Right ventricle myocardium superior (tissue), 1 donor: ENCODE measurements at regions not wholly inside any gene's neighbourhood (a gene's known extent, or its start where the extent isn't known, plus 50 kb on each side); places are given as distances from the start of the nearest gene placed in this dataset.
"Not testable (repeated sequence)": the region's sequence is repeated elsewhere in the genome, so short reads cannot be mapped to it uniquely, and the experiment has no call there.

Source experiments
- ATAC-seq: fragments of 200-7000 bp; cut with Tn5 transposase; one replicate; pipeline ENCODE4 v1.9.1; 2020; ENCODE audit warnings: mild to moderate bottlenecking; ENCODE audit not compliant: poor library complexity
- DNase-seq: peaks from one replicate; pipeline ENCODE4 v3.0.0-alpha.2; 2020
- intact Hi-C: fragments of 100-400 bp; cut with DNase I; formaldehyde crosslinking; loops from one replicate; pipeline ENCODE4 v1.11.2; 2022
- donor health status: DM: no; HTN: yes; CAD: no; lungs with severe emphysema.

GRCh38 chr4:130772966-130773365 is 1677.0 kb downstream of the C4orf33 start:
- DNase-seq, ATAC-seq, intact Hi-C loops: not testable (repeated sequence)

- intact Hi-C loops, result no loop called here
- DNase-seq (no peak), ATAC-seq (no peak)
Measured at GRCh38 chr4:130808492-130808891, 1712.5 kb downstream of the C4orf33 start.

- DNase-seq (no peak), ATAC-seq (peak; percentile 60)
- intact Hi-C loops, result no loop called here
Measured at GRCh38 chr4:130812117-130812765, 1716.3 kb downstream of the C4orf33 start.

GRCh38 chr4:130814896-130815295 is 1718.9 kb downstream of the C4orf33 start:
- intact Hi-C loops, result no loop called here
- DNase-seq (no peak), ATAC-seq (no peak)

GRCh38 chr4:130820448-130820847 is 1724.5 kb downstream of the C4orf33 start:
- ATAC-seq (no peak), DNase-seq (no peak)
- intact Hi-C loops, result no loop called here

DNA sequence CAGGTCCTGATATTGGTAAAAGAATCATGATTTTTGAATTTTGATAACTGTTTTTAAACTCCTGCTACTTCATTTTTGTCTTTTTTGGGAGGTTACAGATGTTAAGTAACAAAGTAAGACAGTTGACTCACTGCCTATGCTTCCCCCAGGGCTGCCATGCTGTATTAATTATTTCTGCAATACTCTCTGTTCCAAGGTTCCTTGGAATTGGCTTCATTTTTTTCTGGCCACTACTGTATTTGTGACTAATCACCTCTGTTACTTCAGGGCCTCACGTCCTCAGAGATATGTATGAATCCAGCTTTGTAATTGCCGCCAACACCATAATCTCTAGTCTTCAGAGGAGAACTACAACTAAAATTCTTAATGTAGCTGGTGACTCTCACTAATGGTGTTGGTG is 1729.3 kb downstream of the C4orf33 start:
- ATAC-seq (peak; percentile 91), DNase-seq (no peak)
- intact Hi-C loops, result no loop called here

DNA sequence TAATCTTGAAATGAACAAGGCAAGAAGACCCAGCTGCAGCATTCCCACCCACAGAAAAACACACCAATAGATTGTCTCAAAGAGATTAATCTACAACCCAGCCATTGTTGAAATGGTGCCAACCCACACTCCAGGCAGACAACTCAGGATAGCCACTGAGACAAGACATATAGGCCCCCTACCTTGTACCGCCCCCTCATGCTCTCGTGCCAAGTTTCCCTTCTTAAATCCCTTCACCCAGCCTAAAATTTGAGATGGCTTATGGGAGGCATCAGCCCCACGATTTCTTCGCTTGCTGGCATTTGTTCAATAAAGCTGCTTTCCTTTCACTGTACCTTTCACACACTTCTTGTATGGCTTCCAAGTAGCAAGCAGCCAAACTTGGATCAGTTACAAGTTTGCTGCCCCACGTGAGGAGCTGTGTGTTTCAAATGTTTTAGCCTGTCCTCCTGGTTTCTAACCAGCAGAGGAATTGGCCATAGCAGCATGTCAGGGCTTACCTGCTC is 1754.1 kb downstream of the C4orf33 start:
- intact Hi-C loops, result no loop called here
- DNase-seq (no peak), ATAC-seq (no peak)

DNA sequence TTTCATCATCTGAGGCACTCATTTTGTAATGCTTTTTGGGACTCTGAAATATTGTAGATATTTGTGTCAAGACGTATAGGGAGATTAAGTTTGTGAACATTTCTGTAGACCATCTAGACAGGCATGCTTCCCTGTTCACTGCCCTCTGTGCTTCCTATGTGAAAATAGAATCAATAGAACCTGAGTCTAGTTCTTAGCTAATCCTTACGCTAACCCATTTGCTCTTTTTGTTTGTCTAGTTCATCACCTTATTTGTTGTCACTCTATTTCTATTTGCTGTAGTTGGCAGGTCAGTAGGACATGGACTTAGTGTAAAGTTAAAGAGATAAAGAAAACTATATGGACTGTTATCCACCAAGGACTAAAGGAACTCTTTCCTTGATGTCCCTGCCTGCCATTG is 1755.2 kb downstream of the C4orf33 start:
- DNase-seq, result no peak
- no peak for ATAC-seq
- intact Hi-C loops, result no loop called here

DNA sequence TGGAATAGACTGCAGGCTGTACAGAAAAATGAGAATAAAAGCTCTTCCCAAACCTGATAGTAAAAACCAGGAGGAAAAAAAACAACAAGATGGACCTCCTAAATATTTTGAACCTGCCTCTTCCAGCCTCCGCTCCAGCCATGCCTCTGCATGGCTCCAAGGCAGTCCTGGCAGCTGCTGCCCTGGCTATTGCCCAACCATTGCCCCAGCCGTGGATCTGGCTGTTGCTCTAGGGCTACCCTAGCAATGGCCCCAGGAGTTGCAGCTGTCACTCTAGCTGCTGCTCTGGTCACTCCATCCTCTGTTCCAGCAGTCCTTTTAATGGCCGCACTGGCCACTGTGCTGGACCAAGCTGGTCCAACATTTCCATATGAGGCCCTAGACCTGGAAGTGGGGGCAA is 1756.0 kb downstream of the C4orf33 start:
- DNase-seq (no peak), ATAC-seq (no peak)
- intact Hi-C loops, result no loop called here

- intact Hi-C loops, result no loop called here
- DNase-seq (no peak), ATAC-seq (no peak)
Measured at GRCh38 chr4:130855533-130855932, 1759.6 kb downstream of the C4orf33 start.

DNA sequence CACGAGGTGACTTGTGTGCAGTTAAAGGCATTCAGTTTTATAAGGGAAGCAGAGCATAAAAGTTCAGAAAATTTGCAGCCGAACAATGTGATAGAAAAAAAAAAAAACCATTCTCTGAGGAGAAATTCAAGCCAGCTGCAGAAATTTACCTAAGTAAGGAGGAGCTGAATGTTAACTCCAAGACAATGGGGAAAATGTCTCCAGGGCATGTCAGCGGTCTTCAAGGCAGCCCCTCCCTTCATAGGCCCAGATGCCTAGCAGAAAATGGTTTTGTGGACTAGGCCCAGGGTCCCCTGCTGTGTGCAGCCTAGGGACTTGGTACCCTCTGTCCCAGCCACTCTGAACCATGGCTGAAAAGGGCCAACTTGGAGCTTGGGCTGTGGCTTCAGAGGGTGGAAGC is 1764.0 kb downstream of the C4orf33 start:
- intact Hi-C loops, result no loop called here
- ATAC-seq, result no peak
- DNase-seq, result no peak

GRCh38 chr4:130896920-130897319 is 1801.0 kb downstream of the C4orf33 start:
- DNase-seq (no peak), ATAC-seq (no peak)
- intact Hi-C loops, result no loop called here

GRCh38 chr4:130901321-130901720 is 1805.4 kb downstream of the C4orf33 start:
- no peak for DNase-seq
- intact Hi-C loops, result no loop called here
- no peak for ATAC-seq

DNA sequence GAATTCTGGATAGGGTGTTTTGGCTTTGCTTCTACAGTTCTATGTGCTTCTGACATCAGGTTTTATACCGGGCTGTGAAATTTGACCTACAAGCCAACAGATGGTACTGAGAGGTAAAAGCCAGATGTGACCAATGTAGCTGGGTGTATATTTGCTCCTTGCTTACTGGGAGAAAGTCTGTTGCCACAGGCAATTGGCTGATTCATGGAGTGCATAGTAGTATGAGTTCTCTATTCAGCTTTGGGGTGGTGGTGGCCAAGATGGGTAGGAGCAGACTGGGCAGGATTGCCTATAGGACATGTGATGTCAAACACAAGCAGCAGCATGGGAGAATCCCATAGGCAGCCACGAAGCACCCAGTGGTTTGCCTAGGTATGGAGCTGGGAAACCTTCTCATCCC is 1827.0 kb downstream of the C4orf33 start:
- DNase-seq (no peak), ATAC-seq (no peak)
- intact Hi-C loops, result no loop called here

DNA sequence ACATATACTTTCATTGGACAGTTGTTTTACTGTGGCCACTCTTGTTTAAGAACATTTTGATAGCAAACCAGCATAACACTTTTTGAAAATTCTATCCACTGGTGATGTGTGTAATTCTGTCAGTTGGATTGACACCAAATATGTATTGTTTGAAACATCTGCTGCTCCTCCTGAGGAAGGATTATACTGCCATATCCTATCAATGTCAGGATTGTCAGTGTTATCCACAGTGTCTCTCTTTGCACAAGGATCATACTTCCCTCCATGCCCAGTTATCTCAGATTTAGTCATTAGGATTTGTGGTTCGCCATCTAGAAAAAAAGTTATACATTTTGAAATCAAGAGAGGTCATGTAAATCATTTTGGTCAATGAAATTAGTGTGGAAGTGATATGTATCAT is 1859.6 kb downstream of the C4orf33 start:
- DNase-seq, result no peak
- intact Hi-C loops, result no loop called here
- no peak for ATAC-seq

DNA sequence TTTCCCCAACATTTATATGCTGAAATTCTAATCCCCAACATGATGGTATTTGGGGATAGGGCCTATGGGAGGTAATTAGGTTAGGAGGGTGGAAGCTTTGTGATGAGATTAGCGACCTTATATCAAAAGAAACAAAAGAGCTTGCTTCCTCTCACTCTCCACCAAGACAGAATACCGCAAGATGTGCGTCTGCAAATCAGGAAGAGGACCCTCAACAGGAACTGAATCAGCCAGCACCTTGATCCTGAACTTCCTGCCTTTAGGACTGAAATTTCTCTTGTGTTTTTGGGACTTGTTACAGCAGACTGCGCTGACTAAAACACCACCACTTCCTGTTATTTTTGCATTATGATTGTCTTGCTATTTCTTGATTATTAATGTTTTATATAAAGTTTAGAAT is 1889.4 kb downstream of the C4orf33 start:
- DNase-seq (no peak), ATAC-seq (no peak)
- intact Hi-C loops, result no loop called here

- ATAC-seq, result no peak
- intact Hi-C loops, result no loop called here
- no peak for DNase-seq
Measured at GRCh38 chr4:130995988-130996387, 1900.0 kb downstream of the C4orf33 start.

GRCh38 chr4:131001371-131001770 is 1905.4 kb downstream of the C4orf33 start:
- no peak for ATAC-seq
- intact Hi-C loops, result no loop called here
- no peak for DNase-seq

GRCh38 chr4:131002132-131002531 is 1906.2 kb downstream of the C4orf33 start:
- DNase-seq (no peak), ATAC-seq (no peak)
- intact Hi-C loops, result no loop called here

GRCh38 chr4:131006388-131006787 is 1910.4 kb downstream of the C4orf33 start:
- DNase-seq, result no peak
- ATAC-seq, result no peak

GRCh38 chr4:131011961-131012360 is 1916.0 kb downstream of the C4orf33 start:
- ATAC-seq, intact Hi-C loops, DNase-seq: not testable (repeated sequence)

More at GRCh38 chr4:131006388-131006787, 1910.4 kb downstream of the C4orf33 start:
- intact Hi-C loops, result no loop called here
